ENCODE measurements at regions not wholly inside any gene's neighbourhood (a gene's known extent, or its start where the extent isn't known, plus 50 kb on each side); places are given as distances from the start of the nearest gene placed in this dataset.

GRCh38 chr5:34447424-34447823 lies 208.7 kb upstream of the RAI14 start:
- TF ChIP-seq, protein P1, sequence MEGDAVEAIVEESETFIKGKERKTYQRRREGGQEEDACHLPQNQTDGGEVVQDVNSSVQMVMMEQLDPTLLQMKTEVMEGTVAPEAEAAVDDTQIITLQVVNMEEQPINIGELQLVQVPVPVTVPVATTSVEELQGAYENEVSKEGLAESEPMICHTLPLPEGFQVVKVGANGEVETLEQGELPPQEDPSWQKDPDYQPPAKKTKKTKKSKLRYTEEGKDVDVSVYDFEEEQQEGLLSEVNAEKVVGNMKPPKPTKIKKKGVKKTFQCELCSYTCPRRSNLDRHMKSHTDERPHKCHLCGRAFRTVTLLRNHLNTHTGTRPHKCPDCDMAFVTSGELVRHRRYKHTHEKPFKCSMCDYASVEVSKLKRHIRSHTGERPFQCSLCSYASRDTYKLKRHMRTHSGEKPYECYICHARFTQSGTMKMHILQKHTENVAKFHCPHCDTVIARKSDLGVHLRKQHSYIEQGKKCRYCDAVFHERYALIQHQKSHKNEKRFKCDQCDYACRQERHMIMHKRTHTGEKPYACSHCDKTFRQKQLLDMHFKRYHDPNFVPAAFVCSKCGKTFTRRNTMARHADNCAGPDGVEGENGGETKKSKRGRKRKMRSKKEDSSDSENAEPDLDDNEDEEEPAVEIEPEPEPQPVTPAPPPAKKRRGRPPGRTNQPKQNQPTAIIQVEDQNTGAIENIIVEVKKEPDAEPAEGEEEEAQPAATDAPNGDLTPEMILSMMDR (IDR thresholded peaks at IDR 0.05; ENCODE audit: low read depth, low read length) = no peak
- no peak for TF ChIP-seq EZH2phosphoT487 (IDR thresholded peaks at IDR 0.05; ENCODE audit: low read depth)

Measured in OCI-LY3 (cell line).